Left lung (tissue), 4 donors: ENCODE measurements at regions not wholly inside any gene's neighbourhood (a gene's known extent, or its start where the extent isn't known, plus 50 kb on each side); places are given as distances from the start of the nearest gene placed in this dataset.

Experiments
- ATAC-seq: fragments of 200-7000 bp; cut with Tn5 transposase; one replicate; pipeline ENCODE4 v1.9.1; 2020; ENCODE audit warnings: moderate library complexity
- DNase-seq, 4 donors: peaks; one replicate each; pipeline ENCODE4 v3.0.0-alpha.2; 2013 to 2020
- H3K27ac ChIP-seq, 2 donors: fragments of 200-600 bp; sonication (generic) in 1 of 2; one replicate each; pipeline versions ENCODE4 v1.5.0 to v1.8.0; 2020 to 2021
- H3K27me3 ChIP-seq, 2 donors: fragments of 200-600 bp; sonication (generic) in 1 of 2; one replicate each; pipeline versions ENCODE4 v1.5.0 to v1.8.0; 2020 to 2021
- H3K36me3 ChIP-seq, 2 donors: fragments of 200-600 bp; sonication (generic) in 1 of 2; one replicate each; pipeline versions ENCODE4 v1.5.0 to v1.8.0; 2020 to 2021
- H3K4me1 ChIP-seq, 2 donors: fragments of 200-600 bp; one replicate each; pipeline ENCODE4 v1.8.0; 2021
- H3K4me3 ChIP-seq, 2 donors: fragments of 200-600 bp; sonication (generic) in 1 of 2; one replicate each; pipeline versions ENCODE4 v1.5.0 to v1.8.0; 2020 to 2021; ENCODE audit warnings: mild to moderate bottlenecking in 1 of 2
- H3K9me3 ChIP-seq, 2 donors: fragments of 200-600 bp; sonication (generic) in 1 of 2; one replicate each; pipeline versions ENCODE4 v1.5.0 to v1.8.0; 2020 to 2021
- CTCF ChIP-seq, 2 donors: fragments of 200-600 bp; sonication (generic) in 1 of 2; IDR thresholded peaks; one replicate each; pipeline versions ENCODE4 v1.5.0 to v1.8.0; 2021; ENCODE audit warnings: antibody characterized with exemption in 2 of 2
- intact Hi-C, 2 donors: fragments of 100-400 bp; cut with DNase I; formaldehyde crosslinking; loops; one replicate each; pipeline versions ENCODE4 v1.11.2 to v1.14.2; 2022
- donor health status: DM: no; HTN: yes; CAD: no.
- donor health status: DM: no; HTN: no; CAD: no.

DNA sequence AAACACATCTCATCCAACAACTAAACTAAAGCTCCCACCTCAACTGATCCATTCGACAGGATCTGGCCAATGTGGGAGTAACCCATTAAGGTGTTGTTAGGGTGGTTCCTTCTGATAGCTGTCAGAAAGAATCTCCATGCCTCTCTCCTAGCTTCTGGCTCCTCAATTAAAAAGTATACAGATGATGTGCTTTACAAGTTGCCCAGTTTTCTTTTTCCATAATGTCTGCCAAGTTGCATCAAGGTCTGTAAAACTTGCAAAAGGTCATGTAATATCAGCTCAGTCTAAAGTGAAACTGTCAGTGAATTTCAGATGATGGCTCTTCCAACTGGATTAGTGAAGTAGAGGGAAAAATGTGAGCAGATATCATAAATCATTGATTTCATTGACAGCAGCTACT lies 191.8 kb downstream of the RAB28 start:
- no peaks in the 10 kb centered on the region for H3K36me3 ChIP-seq
- peaks cover 0 to 32% of the 10 kb centered on the region in 2 donors for H3K9me3 ChIP-seq
- no peaks in the 10 kb centered on the region for H3K4me1 ChIP-seq
- no peak overlapping the region for H3K4me3 ChIP-seq
- intact Hi-C loops, result no loop called here
- ATAC-seq (no peak), DNase-seq (no peak)
- H3K27me3 ChIP-seq, result no peaks in the 10 kb centered on the region
- H3K27ac ChIP-seq, result no peak overlapping the region
- no peak for TF ChIP-seq CTCF (IDR thresholded peaks at IDR 0.05)

- no peak overlapping the region for H3K4me3 ChIP-seq
- no peak for DNase-seq
- no peak for TF ChIP-seq CTCF (IDR thresholded peaks at IDR 0.05)
- peaks cover 0 to 44% of the 10 kb centered on the region in 2 donors for H3K9me3 ChIP-seq
- ATAC-seq, result no peak
- no peaks in the 10 kb centered on the region for H3K27me3 ChIP-seq
- H3K27ac ChIP-seq, result no peak overlapping the region
- H3K36me3 ChIP-seq, result no peaks in the 10 kb centered on the region
- intact Hi-C loops, result no loop called here
- no peaks in the 10 kb centered on the region for H3K4me1 ChIP-seq
Measured at GRCh38 chr4:13289391-13289790, 194.7 kb downstream of the RAB28 start.

DNA sequence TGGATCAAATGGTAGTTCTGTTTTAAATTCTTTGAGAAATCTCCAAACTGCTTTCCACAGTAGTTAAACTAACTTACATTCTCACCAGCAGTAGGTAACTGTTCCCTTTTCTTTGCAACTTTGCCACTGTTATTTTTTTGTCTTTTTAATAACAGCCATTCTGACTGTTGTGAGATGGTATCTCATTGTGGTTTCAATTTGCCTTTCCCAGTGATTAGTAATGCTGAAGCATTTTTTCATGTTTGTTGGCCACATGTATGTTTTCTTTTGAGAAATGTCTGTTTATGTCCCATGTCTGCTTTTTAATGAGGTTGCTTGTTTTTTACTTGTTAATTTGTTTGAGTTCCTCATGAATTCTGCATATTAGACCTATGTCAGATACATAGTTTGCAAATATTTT lies 198.8 kb downstream of the RAB28 start:
- DNase-seq, result no peak
- intact Hi-C loops, result no loop called here
- H3K27ac ChIP-seq, result no peak overlapping the region
- H3K4me1 ChIP-seq, result no peaks in the 10 kb centered on the region
- no peak for ATAC-seq
- H3K27me3 ChIP-seq, result no peaks in the 10 kb centered on the region
- H3K9me3 ChIP-seq, result peaks cover 0 to 33% of the 10 kb centered on the region in 2 donors
- no peaks in the 10 kb centered on the region for H3K36me3 ChIP-seq
- no peak for TF ChIP-seq CTCF (IDR thresholded peaks at IDR 0.05)
- no peak overlapping the region for H3K4me3 ChIP-seq

DNA sequence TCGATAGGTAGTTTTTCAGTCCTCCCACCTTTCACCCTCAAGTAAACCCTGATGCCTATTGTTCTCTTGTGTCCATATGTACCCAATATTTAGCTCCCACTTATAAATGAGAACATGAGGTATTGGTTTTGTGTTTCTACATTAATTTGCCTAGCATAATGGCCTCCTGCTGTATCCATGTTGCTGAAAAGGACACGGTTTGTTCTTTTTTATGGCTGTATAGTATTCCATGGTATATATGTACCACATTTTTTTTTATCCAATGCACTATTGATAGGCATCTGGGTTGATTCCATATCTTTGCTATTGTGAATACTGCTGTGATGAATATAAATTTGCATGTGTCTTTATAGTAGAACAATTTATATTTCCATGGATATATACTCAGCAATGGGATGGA lies 199.2 kb downstream of the RAB28 start:
- Histone ChIP-seq H3K27me3 (no peaks in the 10 kb centered on the region), H3K4me3 (no peak overlapping the region), H3K4me1 (no peaks in the 10 kb centered on the region), H3K27ac (no peak overlapping the region), H3K36me3 (no peaks in the 10 kb centered on the region), H3K9me3 (peaks cover 0 to 31% of the 10 kb centered on the region in 2 donors)
- intact Hi-C loops, result no loop called here
- no peak for TF ChIP-seq CTCF (IDR thresholded peaks at IDR 0.05)
- DNase-seq (no peak), ATAC-seq (no peak)

DNA sequence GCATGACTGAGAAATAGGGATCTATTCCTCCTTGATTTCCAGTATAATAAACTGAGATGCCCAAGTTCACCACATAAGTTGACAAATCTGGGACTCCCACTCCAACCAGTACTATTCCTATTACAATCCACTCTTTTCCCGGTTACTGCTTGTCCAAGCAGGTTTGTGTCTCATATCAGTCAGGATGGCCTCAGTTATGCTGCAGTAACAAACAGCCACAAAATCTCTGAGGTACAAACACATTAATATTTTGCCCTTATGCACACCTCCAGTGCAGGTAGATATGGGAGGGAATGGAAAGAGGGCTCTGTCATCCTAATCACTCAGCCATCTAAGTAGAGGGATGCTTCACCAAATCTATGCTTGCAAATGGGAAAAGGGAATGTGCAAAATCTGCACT lies 207.8 kb downstream of the RAB28 start:
- Histone ChIP-seq H3K4me3 (no peak overlapping the region), H3K4me1 (no peaks in the 10 kb centered on the region), H3K27me3 (no peaks in the 10 kb centered on the region), H3K9me3 (peaks cover 0 to 62% of the 10 kb centered on the region in 2 donors), H3K36me3 (no peaks in the 10 kb centered on the region), H3K27ac (no peak overlapping the region)
- DNase-seq (no peak), ATAC-seq (no peak)
- TF ChIP-seq CTCF (IDR thresholded peaks at IDR 0.05), result no peak
- intact Hi-C loops, result no loop called here
